ENCODE measurements at regions not wholly inside any gene's neighbourhood (a gene's known extent, or its start where the extent isn't known, plus 50 kb on each side); places are given as distances from the start of the nearest gene placed in this dataset.
A peak's percentile ranks its signal among the peaks of the same experiment; 100 is the strongest.

DNA sequence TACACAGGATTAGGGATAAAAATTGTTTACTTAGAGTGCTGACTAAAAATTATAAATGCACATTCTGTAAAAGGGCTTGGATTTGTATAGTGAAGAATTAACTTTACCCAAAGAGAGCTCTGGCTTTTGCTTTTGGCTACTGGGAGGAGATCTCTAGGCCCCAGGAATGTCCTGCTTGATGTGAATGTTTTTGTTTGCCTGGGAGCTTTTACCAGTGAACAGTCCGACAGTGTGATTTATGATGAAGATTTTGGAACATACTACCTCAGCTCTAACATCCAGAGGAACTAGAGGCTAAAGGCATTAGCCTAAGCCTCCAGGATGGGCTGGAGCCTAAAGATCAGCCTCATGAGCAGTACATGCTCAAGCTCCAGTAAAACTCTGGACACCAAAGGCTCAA lies 103.7 kb upstream of the RFX3 start:
- DNase-seq (ENCODE audit: low spot score in 2 of 2) (no peak), ATAC-seq (no peak)
- H3K36me3 Mint-ChIP-seq = peaks cover 8 to 26% of the 10 kb centered on the region in 2 donors
- H3K27ac Mint-ChIP-seq = no peak overlapping the region
- H3K9me3 Mint-ChIP-seq = peaks cover 6 to 12% of the 10 kb centered on the region in 2 donors

DNA sequence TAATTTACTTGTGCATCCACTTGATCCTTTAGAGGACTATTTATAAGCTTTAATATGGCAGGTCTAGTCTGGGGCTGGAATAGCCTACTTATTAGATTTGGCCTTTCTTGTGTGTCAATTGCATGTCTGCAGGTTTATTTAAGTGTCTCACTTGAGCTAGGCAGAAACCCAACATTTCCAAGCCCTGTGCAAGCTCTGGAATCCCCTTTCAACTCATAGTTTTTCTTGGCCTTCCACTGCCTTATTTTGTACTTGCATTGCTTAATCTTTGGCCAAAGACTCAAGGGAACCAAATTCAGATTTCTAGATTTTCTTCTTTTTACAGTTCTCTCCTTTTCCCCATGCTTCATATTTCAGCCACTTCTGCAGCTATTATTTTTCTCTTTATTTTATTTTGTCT lies 102.4 kb upstream of the RFX3 start:
- H3K9me3 Mint-ChIP-seq = peaks cover 6 to 12% of the 10 kb centered on the region in 2 donors
- DNase-seq (ENCODE audit: low spot score in 2 of 2) (no peak), ATAC-seq (no peak)
- peaks cover 8 to 31% of the 10 kb centered on the region in 2 donors for H3K36me3 Mint-ChIP-seq
- no peak overlapping the region for H3K27ac Mint-ChIP-seq

DNA sequence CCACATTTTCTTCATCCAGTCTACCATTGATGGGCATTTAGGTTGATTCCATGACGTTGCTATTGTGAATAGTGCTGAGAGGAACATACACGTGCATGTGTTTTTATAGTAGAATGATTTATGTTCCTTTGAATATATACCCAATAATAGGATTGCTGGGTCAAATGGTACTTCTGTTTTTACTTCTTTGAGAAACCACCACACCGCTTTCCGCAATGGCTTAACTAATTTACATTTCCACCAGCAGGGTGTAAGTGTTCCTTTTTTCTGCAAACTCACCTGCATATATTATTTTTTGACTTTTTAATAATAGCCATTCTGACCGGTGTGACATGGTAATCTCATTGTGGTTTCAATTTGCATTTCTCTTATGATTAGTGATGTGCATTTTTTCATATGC lies 82.2 kb upstream of the RFX3 start:
- ATAC-seq (no peak), DNase-seq (ENCODE audit: low spot score in 2 of 2) (no peak)
- H3K36me3 Mint-ChIP-seq = peaks cover 0 to 12% of the 10 kb centered on the region in 2 donors
- peaks cover 0 to 6% of the 10 kb centered on the region in 2 donors for H3K9me3 Mint-ChIP-seq
- H3K27ac Mint-ChIP-seq = no peak overlapping the region

DNA sequence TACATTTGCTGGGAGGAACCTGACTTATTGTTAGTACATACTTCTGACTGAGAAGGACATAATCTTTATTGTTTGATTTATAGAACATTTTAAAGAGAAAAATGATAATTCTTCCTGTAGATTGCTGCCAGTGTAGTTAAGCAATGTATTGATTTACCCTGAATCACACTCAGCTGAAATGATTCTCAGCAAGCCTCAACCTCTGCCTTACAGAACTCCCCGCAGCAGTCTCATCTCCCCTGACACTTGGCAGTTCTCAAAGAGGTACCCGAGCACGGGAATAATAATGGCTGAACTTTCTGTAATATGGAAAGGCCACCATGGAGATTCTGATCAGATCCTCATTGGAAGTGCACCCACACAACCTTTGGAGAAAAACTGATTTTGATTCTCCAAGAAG lies 74.9 kb upstream of the RFX3 start:
- no peak for ATAC-seq
- DNase-seq (ENCODE audit: low spot score in 2 of 2) = no peak
- Mint-ChIP-seq H3K36me3 (no peaks in the 10 kb centered on the region), H3K9me3 (no peaks in the 10 kb centered on the region), H3K27ac (no peak overlapping the region)

DNA sequence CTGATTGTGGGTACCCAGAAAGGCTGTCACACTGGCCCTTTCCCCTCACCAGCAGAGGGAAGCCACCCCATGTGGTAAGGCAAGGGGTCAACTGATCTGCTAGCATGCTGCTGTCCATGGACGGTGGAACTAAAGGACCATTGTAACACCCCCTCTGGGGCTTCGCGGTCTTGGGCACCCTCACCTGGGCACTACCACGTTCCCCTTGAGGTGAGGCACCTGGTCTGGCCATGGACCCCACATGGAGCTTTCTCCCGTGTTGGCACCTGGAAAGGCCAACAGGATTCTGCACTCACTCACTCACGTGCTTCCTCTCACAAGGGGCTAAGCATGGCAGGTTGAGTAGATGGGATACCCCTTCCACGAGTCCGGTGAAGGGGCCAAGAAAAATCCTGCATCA lies 72.0 kb upstream of the RFX3 start:
- H3K36me3 Mint-ChIP-seq = no peaks in the 10 kb centered on the region
- DNase-seq (ENCODE audit: low spot score in 2 of 2) = no peak
- no peak for ATAC-seq
- H3K27ac Mint-ChIP-seq = no peak overlapping the region
- H3K9me3 Mint-ChIP-seq = peaks cover 0 to 5% of the 10 kb centered on the region in 2 donors

DNA sequence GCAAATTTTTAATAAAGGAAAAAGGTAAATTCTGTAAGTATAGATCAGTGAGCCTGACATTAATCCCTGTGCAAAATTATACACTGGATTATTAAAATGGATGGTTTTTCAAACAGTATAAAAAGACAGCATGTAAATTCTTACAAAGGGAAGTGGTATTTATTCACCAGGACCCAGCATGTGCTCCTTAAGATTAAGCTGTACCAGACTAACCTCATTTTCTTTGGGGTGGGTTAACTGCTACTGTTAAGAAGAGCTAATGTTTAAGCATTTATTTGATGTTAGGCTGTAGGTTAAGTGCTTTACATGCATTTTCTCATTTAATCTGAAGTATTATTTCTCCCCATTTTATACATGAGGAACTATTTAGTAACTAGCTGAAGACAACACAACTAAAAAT lies 60.3 kb upstream of the RFX3 start:
- ATAC-seq = no peak
- peaks cover 44 to 54% of the 10 kb centered on the region in 2 donors for H3K9me3 Mint-ChIP-seq
- DNase-seq (ENCODE audit: low spot score in 2 of 2) = no peak
- H3K27ac Mint-ChIP-seq = no peak overlapping the region
- peaks cover 42 to 56% of the 10 kb centered on the region in 2 donors for H3K36me3 Mint-ChIP-seq

DNA sequence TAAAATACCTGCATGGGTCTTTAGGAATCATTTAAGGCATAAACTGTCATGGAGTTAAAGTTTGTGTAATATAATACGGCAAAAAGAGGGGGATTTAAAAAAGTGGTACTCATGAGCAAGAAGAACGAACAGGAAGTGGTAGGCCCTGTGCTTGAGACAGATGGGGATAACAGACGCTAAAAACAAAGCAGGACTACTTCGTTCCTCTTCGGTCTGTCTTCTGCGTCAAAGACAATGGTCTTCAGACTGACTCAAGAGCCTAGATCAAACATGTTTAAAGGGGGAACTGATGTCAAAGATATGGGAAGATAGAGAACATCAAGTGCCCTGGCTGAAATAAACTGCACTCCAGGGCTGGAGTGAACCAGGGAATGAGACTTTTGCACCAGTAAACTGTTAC lies 59.8 kb upstream of the RFX3 start:
- Mint-ChIP-seq H3K36me3 (peaks cover 42 to 56% of the 10 kb centered on the region in 2 donors), H3K27ac (no peak overlapping the region), H3K9me3 (peaks cover 42 to 54% of the 10 kb centered on the region in 2 donors)
- ATAC-seq = no peak
- no peak for DNase-seq (ENCODE audit: low spot score in 2 of 2)

DNA sequence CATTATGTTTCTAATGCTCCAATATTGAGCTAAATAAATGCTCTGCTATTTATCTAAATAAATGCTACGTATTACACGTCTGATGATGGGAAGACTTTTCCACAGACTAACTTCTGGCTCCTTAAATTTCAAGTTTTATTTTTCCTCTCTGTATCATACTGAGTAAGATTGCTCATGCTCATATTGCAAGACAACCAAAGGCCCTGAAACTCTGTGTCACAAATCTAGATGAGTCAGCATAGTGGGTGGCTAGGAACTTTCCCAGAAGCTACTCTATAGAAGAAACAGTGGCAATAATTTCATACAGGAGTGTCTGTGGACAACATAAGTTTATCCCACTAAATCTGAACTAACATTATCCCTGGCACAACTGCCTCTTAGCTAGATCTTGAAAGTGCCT lies 53.0 kb upstream of the RFX3 start:
- Mint-ChIP-seq H3K27ac (peak overlapping the region in 1 of 2 donors; percentile 76), H3K36me3 (peaks cover 32 to 37% of the 10 kb centered on the region in 2 donors), H3K9me3 (peaks cover 23 to 40% of the 10 kb centered on the region in 2 donors)
- peak; percentile 83 to 100 for ATAC-seq
- DNase-seq (ENCODE audit: low spot score in 2 of 2) = peak in 1 of 2 donors; percentile 7

DNA sequence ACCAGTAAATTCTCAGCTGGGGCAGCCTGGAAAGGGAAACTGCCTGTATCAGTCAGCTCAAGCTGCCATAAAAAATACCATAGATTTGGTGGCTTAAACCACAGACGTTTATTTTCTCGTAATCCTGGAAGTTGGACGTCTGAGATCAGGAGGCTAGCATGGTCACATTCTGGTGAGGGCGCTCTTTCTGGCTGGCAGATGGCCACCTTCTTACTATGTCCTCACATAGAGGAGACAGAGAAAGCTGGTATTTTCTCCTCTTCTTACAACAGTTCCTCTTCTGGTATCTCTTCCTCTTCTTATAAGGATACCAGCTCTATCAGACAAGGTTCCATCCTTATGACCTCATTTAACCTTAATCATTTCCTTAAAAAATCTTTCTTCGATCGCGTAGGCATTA lies 50.5 kb upstream of the RFX3 start:
- H3K9me3 Mint-ChIP-seq = peaks cover 10 to 18% of the 10 kb centered on the region in 2 donors
- peaks cover 17 to 28% of the 10 kb centered on the region in 2 donors for H3K36me3 Mint-ChIP-seq
- DNase-seq (ENCODE audit: low spot score in 2 of 2) = no peak
- H3K27ac Mint-ChIP-seq = no peak overlapping the region
- no peak for ATAC-seq

DNA sequence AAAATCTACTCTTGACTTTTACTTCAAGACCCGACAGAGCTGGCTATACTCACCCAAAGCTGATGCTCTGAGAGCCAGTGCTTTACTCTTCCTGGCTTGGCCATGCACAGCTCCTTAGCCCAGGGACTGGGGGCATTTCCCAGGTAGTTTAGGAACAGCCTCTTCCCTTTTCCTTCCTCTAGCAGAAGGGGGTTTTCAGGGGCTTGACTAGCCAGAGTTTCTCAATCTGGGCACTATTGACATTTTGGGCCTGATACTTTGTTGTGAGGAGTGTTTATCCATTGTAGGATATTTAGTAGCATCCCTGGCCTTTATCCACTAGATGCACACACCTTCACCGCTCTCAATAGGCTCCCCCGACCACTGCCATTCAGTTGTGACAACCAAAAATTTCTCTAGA lies 50.0 kb upstream of the RFX3 start:
- peaks cover 6 to 13% of the 10 kb centered on the region in 2 donors for H3K9me3 Mint-ChIP-seq

More for the DNA sequence above, 50.0 kb upstream of the RFX3 start:
- ATAC-seq (no peak), DNase-seq (ENCODE audit: low spot score in 2 of 2) (no peak)
- Mint-ChIP-seq H3K27ac (no peak overlapping the region), H3K36me3 (peaks cover 12 to 23% of the 10 kb centered on the region in 2 donors)

Measured in activated naive CD4-positive, alpha-beta T cell treated with anti-CD3 and anti-CD28 coated beads, Interleukin-2, amount 50 U/mL, for 72 hours (primary cell).